ENCODE measurements at regions not wholly inside any gene's neighbourhood (a gene's known extent, or its start where the extent isn't known, plus 50 kb on each side); places are given as distances from the start of the nearest gene placed in this dataset.

DNA sequence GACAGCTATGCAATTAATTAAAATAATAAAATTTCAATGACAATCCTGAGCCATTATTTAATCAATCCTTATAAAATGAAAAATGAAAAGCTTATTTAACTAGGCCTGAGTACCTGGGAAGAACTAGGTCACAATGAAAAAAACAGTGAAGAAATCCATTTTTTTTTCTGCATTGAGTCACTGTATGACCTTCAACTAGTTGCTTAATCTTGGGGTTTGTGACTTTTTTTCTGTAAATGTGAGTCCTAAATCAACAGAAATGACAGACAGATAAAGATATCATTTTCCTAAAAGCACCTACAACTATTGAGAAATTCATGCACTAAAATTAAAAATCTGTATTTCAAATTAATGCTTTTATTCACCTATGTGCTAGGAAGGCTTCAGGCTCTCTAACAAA is 96.8 kb downstream of the TMEM26 start:
- no peak for DNase-seq

DNA sequence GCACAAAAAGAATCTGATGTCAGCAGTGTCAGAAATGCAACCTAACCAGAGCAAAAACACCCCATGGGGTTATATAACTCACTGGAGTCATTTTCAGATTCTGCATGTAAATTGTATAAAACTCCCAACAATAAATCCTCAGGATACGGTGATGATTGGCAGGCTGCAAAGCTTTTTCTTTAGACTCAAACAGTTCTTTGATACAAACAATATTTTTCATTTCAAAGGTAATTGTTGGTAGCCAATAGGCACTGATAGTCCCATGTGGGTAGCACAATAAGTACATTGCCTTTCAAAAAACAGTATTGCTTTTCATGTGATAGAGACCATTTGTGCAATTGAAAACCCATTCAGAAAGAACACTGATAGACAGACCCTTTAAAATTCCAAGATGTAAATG is 98.0 kb downstream of the TMEM26 start:
- DNase-seq, result no peak

DNA sequence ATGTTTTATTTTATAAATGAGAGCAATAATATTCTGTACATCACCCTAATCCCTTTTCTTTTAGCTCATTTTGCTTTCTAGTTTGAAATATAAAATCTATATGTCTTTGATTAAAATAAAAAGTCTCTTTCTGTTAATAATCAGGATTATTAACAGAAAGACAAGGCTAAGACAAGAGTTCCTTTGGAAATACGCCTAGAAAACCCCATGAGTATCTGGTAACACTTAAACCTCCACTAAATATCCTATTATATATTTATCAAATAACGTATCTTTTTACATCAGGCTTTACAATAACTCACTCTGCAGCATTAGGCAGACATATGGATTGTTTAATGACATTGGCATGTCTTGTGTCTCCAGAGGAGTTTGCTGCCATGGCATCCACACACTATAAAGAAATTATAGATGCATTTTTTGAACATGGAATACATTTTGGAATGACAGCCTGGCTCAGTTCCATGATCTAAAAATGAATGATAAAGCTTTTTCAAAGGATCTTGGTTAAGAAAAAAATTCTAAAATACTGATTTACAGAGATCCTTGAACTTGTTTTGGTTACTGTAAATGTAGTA is 98.7 kb downstream of the TMEM26 start:
- no peak for DNase-seq

DNA sequence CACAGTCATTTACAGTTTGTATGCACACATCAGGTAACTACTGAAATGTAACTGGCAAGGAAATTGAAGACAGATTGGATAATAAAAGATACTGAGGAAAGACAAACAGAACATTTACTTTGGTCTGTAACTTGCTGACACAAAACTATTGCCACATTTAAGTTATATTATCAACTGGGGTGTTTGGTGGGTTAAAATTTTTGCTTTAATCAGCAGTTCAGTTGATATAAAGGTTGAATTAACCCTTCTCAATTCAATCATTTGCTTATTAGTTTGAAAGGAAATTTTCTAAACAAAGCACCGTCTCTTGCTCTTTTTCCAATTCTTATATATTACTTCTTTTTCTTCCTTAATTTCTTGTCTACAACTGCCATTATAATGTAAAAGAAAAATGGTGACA is 102.4 kb downstream of the TMEM26 start:
- DNase-seq, result no peak

DNA sequence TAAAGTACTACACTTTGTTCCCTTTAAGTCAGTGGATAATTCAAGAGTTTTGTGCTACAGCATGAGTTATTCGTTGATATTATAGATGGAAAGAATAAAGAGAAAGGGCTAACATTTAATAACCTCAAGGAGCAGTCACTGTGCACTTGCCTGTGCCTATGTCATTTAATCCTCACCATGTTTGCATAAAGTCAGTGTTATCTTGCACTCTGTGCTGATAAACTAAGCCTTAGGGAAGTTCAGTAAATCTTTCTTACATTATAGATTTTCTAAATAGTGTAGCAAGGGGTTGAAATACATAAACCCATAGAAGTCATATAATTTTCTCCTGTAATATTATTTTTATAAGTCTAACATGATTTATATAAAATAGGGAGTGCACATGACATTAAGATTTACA is 103.1 kb downstream of the TMEM26 start:
- DNase-seq, result no peak

DNA sequence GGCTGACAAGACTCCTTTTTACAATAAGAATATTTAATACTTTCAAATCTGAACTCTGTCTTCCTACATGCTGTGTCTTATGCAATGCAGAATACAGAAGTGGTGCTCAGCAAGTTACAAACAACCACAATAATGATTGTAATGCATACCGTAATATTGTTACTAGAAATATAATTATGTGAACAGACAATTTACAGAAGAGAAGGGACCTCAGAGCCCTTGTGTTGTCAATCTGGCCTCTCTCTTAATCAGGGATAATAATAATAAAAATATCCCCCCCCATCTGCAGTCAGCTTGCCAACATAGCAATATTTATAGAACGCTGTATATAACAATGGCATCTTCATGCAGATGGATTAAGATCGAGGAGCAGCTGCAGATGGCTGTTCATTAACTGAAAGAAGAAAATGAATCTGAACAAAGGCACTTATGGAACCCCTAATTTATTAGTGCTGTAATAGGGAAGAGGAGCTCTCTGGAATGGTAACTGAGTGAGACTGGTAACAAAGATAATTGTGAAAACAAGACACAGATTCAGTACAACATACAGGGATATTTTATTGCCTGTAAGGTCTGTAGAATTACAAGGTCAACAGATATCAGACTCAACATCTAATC is 106.3 kb downstream of the TMEM26 start:
- DNase-seq, result no peak

DNA sequence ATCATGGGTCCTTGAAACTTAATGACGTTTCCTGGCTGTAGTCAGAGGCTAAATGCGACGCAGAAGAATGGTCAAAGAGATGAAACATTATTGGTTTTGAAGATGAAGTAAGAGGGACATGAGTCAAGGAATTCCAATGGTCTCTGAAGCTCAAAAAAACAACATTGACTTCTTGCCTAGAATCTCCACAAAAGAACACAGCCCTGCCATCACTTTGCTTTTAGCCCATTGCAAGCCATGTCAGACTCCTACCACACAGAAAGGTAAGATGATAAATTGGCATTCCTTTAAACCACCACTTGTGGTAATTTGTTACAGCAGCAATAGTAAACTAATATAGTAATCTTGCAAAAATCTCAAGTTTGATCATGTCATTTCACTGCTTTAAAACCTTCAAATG is 109.4 kb downstream of the TMEM26 start:
- no peak for DNase-seq

DNA sequence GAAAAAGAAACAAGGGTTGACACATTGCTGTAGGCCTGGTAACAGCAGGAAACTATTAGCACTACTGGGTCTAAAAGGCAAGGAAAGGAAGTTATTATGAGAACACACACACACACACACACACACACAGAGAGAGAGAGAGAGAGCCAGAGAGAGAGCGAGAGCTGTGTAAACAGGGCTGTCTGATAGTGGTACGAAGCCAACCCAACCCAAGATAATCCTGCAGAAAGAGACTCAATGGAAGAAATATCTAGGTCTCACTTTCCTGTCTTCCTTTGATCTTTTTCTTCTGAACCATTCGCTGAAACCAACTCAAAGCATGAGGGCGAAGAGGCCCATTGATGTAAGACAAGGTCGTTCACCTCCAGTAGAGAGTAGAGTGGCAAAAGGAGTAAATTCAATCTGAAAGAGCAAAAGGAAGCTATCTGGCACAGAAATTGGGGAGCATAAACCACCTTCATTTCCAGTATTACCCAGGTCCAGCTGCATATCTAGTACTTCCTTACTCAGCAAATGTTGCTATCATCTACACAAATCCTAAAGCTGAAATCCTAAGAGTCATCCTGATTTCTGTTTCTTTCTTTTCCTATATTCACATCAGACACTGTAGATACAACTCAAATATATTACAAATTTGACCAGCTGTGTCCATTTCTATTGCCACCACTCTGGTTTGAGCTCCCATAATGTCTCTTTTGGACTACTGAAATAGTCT is 110.2 kb downstream of the TMEM26 start:
- DNase-seq, result no peak

DNA sequence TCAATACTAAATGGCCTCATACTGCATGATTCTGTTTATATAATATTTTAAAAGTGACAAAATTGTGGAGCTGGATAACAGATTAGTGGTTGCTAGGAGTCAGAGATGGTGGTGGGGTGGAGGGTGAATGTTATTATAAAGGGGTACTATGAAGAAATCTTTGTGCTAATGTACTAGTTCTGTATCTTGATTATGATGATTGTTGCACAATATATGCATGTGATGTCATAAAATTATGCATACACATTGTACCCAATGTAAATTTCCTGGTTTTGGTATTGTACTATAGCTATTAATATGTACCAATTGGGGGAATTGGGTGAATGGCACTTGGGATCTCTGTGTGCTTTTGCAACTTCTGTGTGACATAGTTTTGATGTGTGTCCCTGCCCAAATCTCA is 112.2 kb downstream of the TMEM26 start:
- DNase-seq, result no peak

DNA sequence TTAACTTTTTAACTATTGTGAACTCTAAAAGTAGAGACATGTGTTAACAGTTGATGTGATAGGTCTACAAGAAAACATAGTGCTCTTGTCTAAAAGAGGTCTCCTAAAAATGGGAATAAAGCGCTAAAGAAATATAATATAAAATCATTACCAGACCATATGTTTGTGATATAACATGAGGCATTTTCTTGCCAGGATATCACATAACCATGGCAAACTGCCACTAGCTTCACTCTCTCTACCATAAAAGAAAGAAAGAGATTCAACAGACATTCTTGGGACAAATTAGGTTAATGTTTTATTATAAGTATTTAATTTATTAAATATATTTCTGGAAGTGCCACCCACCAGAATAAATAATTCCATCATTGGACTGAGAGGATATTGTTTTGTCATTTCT is 115.0 kb downstream of the TMEM26 start:
- no peak for DNase-seq

DNA sequence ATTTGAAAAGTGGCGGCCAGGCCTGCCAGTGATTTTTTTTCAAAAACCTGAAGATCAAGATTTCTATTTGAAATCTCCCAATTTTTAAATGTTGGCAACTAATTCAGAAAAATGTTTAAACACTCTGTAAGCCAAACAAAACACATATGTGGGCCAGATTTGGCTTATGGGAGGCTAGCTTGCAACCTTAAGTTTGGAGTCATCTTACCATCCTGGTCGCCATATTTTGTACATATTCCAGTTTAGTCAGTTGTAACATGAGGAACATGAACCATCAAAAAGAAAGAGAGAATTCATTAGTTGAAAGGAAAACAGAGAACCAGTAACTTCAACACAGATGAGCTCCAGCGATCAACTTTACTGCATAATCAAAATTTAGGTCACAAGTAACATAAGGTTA is 115.4 kb downstream of the TMEM26 start:
- DNase-seq, result no peak

DNA sequence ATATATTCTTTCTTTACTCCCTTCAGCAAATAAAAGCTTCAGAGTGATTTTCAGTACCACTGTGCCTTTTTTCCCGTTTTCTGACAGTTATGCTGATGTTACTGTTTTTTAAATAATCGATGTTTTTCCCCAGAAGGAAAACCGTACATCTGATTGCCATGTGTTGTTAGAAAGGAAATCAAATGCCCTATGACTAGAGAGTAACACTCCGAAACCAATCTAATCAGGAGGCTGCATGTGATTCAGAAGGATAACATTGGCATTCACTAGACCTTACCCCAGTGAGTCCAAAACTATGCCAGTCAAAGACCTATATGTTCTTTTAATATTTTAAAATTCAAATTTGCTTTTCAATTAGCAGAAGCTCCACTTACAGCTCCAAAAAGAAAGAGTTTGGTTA is 116.3 kb downstream of the TMEM26 start:
- DNase-seq, result no peak

DNA sequence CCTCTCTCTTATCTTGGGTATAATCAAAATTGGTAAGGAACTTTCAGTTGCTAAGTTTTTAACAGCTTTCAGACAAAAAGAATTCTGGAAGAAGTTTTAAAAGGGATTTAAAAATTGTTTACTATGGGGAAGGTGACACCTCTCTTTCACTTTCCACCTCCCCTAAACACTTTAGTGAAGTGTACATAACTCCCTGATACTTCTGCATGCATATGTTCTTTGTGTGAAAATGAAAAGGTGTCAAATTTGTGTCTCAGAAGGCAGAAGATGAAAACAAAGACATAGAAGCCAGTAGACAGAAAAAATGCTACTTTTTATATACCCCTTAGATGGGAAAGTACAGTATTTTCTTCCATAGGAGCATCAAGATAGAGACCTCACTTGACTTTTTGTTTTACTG is 117.8 kb downstream of the TMEM26 start:
- DNase-seq, result no peak

DNA sequence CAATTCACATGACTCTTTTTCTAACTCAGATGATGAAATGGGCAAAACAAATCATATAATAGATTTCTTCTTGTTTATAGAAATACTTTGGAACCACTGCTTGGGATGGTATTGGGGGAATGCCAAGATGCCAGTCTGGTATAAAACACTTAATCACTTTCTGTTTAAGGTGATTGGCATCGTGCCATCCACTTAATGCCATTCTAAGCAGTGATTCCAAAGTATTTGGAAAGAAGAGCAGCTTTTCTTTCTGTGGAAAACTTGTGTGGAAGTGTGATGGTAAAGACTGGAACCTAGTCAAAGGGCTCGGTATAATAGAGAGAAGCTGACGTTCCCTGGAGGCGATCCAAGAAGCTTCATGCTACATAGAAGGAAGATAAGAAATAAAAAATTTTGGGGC is 120.6 kb downstream of the TMEM26 start:
- no peak for DNase-seq

DNA sequence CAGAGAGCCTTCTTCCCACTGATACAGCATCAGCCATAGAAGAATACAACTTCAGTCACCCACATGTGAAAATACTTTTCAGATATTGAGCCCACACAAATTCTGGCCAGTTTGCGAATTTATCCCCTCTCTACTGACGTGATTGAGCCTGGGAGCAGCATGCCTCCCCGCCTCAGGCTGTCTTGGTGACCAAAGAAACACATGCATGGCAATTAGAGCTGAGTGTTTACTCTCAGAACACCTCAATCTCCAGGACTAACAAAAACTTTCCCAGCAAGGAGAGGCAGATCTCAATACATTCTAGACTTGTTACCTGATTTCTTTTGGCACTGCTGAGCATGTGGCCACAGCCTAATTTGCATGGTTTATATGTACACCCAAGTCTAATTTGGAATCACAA is 122.5 kb downstream of the TMEM26 start:
- no peak for DNase-seq

DNA sequence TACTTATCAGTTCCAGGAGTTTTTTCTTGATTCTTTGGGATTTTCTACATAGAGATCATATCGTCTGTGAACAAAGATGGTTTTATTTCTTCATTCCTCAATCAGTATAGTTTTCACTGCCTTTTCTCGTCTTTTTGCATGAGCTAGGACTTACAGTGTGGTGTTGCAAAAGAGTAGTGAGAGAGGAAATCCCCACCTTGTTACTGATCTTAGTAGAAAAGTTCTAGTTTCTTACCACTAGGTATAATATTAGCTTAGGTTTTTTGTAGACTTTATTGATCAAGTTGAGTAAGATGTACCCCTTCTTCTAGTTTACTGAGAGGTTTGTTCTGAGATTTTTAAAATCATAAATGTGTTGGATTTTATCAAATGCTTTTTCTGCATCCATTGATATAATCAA is 123.3 kb downstream of the TMEM26 start:
- DNase-seq, result no peak

DNA sequence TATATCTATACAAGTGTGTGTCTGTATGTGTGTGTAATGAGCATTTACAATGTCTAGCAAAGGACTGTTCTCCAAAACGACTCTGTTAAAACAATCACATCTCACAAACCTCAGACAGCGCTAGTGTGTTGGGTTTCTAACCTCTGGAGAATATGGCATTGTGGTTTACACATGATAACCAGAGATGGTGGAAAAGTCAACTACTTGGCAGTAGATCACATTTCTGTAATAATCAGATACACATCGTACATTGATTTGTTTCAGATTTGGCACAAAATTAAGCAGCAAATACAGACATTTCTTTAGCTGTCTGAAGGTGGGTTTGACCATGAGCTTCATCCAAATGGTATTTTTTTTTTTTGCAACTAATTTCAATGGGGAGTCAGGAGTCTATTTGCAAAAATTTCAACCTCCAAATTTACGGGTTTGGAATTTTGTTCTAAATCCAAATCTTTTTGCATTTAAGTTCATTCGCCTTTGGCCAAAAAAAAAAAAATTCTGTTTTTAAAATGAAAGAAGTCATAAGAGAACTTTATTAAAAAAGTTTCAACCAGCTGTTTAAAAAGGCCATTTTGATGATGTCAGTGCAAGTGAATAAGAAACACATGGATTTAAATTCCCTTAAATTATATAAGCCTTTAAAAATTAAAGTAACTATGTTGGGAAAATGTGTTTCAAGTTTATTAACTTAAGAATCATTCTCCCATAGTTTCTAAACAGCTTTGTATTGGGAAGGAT is 127.8 kb downstream of the TMEM26 start:
- no peak for DNase-seq

DNA sequence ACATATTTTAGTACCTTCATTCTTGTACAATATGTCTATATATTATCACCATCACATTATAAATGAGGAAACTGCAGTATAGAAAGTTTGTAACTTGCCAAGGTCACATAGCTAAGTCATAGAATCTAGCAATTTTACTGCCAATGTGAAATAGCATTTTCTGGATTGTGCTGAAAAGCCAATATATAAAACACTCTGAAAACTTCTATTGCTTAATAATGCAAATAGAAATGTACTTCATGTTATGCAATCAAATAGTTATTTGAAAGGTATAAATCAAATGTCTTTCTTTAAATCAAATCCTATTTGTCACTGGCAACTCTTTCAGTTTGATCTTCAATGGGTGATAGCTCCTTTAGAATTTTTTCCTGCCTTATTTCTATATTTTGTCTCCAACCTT is 129.5 kb downstream of the TMEM26 start:
- no peak for DNase-seq

DNA sequence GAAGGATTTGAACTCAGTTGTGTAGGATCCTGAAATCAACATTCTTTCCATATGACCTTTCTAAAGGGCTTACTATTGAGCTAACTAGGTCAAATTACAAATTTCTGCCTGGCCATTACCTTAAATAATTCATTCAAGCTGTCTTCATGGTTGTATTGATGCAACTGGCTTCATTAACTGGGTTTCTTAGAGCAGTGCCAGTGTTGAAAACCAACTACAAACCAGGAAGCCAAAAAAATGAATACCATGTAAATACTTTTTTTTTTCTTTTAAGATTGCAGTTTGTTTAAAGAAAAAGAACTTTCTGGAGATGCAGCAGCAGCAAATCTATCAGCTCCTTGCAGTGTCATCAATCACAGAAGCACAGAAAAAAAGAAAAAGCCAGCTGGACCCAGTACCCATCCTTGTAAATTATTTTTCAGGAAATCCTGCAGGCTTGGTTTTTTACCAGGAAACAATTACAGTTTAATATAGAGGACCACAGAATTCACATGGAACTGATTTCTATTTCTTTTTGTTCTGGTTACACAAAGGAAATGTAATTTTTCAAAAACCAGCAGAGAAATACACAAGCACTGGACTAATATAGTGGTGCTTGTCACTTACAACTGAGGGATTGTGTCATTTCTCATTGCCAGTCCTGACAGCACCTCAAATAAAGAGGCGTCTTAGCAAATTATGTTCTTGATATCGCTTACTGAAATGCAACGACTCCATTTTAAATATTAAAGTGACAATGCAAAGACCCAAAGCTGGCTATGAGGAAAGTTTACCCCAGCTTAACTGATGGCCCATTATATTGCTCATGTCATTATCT is 131.9 kb downstream of the TMEM26 start:
- DNase-seq, result no peak

DNA sequence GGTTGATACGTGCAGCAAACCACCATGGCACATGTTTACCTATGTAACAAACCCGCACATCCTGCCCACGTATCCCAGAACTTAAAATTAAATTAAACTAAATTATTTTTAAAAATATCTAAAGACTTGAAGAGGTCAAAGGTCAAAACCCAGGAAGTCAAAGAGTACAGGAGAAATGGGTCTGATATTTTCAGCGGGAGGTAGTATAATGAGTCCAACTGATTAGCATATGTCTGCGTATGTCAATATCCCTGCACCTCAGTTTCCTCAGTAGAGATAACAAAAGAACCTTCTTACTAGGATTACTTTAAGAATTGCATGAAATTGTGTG is 133.0 kb downstream of the TMEM26 start:
- no peak for DNase-seq

DNA sequence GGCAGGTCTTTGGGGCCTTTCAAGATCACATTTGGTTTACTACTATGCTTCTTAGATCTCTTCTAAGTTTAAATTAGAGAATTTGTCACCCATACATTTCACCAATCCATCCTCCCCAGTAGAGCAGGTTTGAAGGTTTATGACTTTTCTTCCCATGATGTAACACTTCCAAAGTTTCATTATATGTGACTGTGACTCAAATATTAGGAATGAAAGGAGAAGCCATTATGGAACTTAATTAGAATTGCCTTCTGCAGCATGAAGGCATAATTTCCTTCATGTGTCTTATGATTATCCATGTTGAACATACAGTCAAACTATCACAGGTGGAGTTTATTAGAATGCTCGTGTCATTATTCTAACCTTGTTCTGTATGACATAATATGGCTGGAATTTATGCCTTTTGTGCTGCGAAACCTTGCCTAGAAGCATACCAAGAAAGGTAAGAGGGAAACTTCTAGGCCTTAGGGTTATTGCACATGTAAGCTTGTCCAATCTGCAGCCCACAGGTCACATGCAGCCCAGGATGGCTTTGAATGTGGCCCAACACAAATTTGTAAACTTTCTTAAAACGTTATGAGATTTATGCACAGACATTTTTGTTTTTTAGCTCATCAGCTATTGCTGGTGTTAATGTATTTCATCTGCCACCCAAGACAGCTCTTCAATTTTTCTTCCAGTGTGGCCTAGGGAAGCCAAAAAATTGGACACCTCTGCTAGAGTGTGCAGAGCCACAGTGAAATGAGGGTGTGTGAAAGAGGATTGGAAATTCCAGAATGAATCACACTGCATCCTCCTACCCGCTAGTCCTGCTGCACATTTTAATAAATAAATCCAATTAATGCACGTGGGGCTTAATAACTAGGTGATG is 133.6 kb downstream of the TMEM26 start:
- no peak for DNase-seq

DNA sequence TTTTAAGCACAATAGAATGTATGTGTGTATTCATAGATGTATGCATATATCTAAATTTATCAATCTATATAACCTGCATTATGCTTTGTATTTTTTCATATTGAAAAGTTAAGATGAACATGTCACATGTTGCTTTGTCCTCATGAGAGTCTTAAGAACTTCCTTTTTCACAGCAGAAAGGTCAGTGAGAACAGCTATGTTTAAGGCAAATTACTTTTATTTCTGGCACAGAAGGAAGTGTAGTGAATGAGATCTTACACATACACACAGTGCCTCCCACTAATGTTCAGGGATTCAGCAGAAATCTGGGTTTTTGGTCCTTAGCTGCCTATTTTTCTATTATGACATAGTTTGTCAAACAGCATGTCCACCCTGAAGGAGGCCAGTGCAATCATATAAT is 134.8 kb downstream of the TMEM26 start:
- no peak for DNase-seq

Data from NCI-H187 (cell line).